PC-9 (cell line): ENCODE measurements at regions not wholly inside any gene's neighbourhood (a gene's known extent, or its start where the extent isn't known, plus 50 kb on each side); places are given as distances from the start of the nearest gene placed in this dataset.

Experiments used
- BruUV-seq: library from RNA; stranded (reverse); fragments of 400-500 nt; replicated peaks from 2 replicates; lab custom pipeline; 2021; lab: Mats Ljungman, UMichigan
- CTCF ChIA-PET: fragments of 300-600 bp; sonication (Branson Sonifier 250); formaldehyde crosslinking; loops from one replicate; lab custom pipeline; 2022; ENCODE audit warnings: antibody characterized with exemption; lab: Charles Lee
- POLR2A ChIA-PET: fragments of 300-600 bp; sonication (Branson Sonifier 250); formaldehyde crosslinking; loops from one replicate; lab custom pipeline; 2022; ENCODE audit warnings: antibody characterized with exemption; ENCODE audit not compliant: unreplicated experiment; lab: Charles Lee
- DNase-seq, 2 experiments: peaks; one replicate each; pipeline versions ENCODE4 v3.0.0 to v3.0.0-alpha.2; 2015 to 2022; ENCODE audit warnings: mixed read lengths in 1 of 2
- H2AFZ ChIP-seq: fragments of 200-600 bp; sonication (generic); 2 replicates; pipeline ENCODE4 v1.8.1; 2017; ENCODE audit warnings: antibody characterized with exemption
- H3F3A ChIP-seq: fragments of 200-600 bp; sonication (generic); 2 replicates; pipeline ENCODE4 v1.8.1; 2017; ENCODE audit warnings: antibody characterized with exemption, mild to moderate bottlenecking, low read depth; ENCODE audit not compliant: insufficient read depth
- H3K27ac ChIP-seq: fragments of 200-600 bp; sonication (generic); 2 replicates; pipeline ENCODE4 v1.6.1; 2016; ENCODE audit warnings: mixed run types
- H3K27me3 ChIP-seq: fragments of 200-600 bp; sonication (generic); 2 replicates; pipeline ENCODE4 v1.6.1; 2016; ENCODE audit warnings: low read depth, mixed run types; ENCODE audit not compliant: insufficient read depth
- H3K36me3 ChIP-seq: fragments of 200-600 bp; sonication (generic); 2 replicates; pipeline ENCODE4 v1.6.1; 2016; ENCODE audit warnings: low read depth, mixed run types
- H3K4me1 ChIP-seq: fragments of 200-600 bp; sonication (generic); replicated peaks from 2 replicates; pipeline ENCODE4 v1.6.1; 2016; ENCODE audit warnings: mixed run types; ENCODE audit not compliant: insufficient read depth
- H3K4me2 ChIP-seq: fragments of 200-600 bp; sonication (generic); 2 replicates; pipeline ENCODE4 v1.6.1; 2017; ENCODE audit warnings: mixed run types
- H3K4me3 ChIP-seq: fragments of 200-600 bp; sonication (generic); 2 replicates; pipeline ENCODE4 v1.6.1; 2016; ENCODE audit warnings: mixed run types
- H3K79me2 ChIP-seq: fragments of 200-600 bp; sonication (generic); 2 replicates; pipeline ENCODE4 v1.6.1; 2017; ENCODE audit warnings: low read depth, mixed run types
- H3K9me2 ChIP-seq: fragments of 200-600 bp; sonication (generic); 2 replicates; pipeline ENCODE4 v1.8.1; 2017; ENCODE audit warnings: mild to moderate bottlenecking; ENCODE audit not compliant: insufficient read depth
- H3K9me3 ChIP-seq: fragments of 200-600 bp; sonication (generic); 2 replicates; pipeline ENCODE4 v1.8.1; 2016; ENCODE audit warnings: low read depth; ENCODE audit not compliant: insufficient read depth
- H4K20me1 ChIP-seq: fragments of 200-600 bp; sonication (generic); 2 replicates; pipeline ENCODE4 v1.8.1; 2017; ENCODE audit not compliant: insufficient read depth
- CTCF ChIP-seq: fragments of 200-600 bp; sonication (generic); conservative IDR thresholded peaks from 2 replicates; pipeline ENCODE4 v1.6.1; 2017; ENCODE audit warnings: mixed run types, antibody characterized with exemption, mild to moderate bottlenecking, moderate library complexity
- EZH2 ChIP-seq: fragments of 200-600 bp; sonication (generic); IDR thresholded peaks from 2 replicates; pipeline ENCODE4 v1.8.0; 2017; ENCODE audit warnings: antibody characterized with exemption, low read depth
- intact Hi-C: fragments of 100-400 bp; cut with micrococcal nuclease; formaldehyde crosslinking; loops from one replicate; pipeline ENCODE4 v1.10.0; 2022; ENCODE audit not compliant: unreplicated experiment

DNA sequence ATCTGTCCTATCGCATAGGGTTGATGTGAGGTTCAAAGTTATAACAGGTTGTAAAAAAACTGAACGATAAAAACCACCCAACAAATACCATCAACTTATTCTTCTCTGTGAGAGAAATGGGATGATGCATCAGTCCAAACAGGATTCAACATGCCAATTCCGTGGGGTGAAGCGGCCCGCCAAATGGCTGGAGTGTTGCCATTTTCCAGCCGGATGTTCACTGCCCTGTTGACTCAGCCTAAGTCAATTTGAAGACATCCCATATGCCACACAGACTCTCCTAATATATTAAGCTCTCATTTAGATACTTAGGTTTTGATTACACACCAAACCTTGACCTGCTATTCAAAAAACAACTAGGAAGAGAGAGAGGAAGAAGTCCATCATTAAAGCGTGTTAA is 311.1 kb downstream of the VPS13C start:
- H3K4me1 ChIP-seq: peaks cover 21% of the 10 kb centered on the region
- no peak overlapping the region for H3K4me2 ChIP-seq
- no peaks in the 10 kb centered on the region for H4K20me1 ChIP-seq
- no peaks in the 10 kb centered on the region for H3K9me3 ChIP-seq
- no peaks in the 10 kb centered on the region for H3K27me3 ChIP-seq
- H3K9me2 ChIP-seq: no peaks in the 10 kb centered on the region
- H3F3A ChIP-seq: peaks cover 14% of the 10 kb centered on the region; the same call in 1 of the 2 replicates
- no peak overlapping the region for H3K27ac ChIP-seq
- intact Hi-C loops: no loop called here
- no peak overlapping the region for H2AFZ ChIP-seq
- BruUV-seq: no TSS peak
- POLR2A ChIA-PET: no interaction called here
- CTCF ChIA-PET: no interaction called here
- DNase-seq: no peak
- H3K79me2 ChIP-seq: no peaks in the 10 kb centered on the region
- TF ChIP-seq CTCF (no peak), EZH2 (no peak)
- no peak overlapping the region for H3K4me3 ChIP-seq
- H3K36me3 ChIP-seq: no peaks in the 10 kb centered on the region

DNA sequence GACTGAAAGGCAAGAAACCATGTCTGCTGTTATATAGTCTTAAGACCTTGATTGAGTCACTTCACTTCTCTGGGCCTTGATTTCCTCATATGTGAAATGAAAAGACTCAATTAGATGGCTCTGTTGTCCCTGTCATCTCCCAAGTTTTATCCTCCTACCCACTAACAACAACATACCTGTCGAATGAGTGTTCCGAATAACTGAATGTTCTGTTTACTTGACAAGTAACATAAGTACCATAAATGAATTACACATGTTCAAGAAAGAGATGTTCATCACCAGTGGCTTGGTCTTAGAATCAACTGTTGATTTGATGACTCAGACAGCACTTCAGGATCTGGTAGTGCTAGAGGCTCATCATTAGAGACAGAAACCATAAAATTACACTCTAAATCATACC is 311.7 kb downstream of the VPS13C start:
- Histone ChIP-seq H3K9me3 (no peaks in the 10 kb centered on the region), H3K9me2 (no peaks in the 10 kb centered on the region), H2AFZ (no peak overlapping the region), H3K36me3 (no peaks in the 10 kb centered on the region), H3K4me2 (no peak overlapping the region), H3K4me1 (peaks cover 21% of the 10 kb centered on the region), H3K27me3 (no peaks in the 10 kb centered on the region), H3K27ac (no peak overlapping the region), H4K20me1 (no peaks in the 10 kb centered on the region), H3K4me3 (no peak overlapping the region), H3F3A (peaks cover 14% of the 10 kb centered on the region; the same call in 1 of the 2 replicates), H3K79me2 (no peaks in the 10 kb centered on the region)
- ChIA-PET CTCF (no interaction called here), POLR2A (no interaction called here)
- TF ChIP-seq EZH2 (no peak), CTCF (no peak)
- no TSS peak for BruUV-seq
- intact Hi-C loops: no loop called here
- no peak for DNase-seq

DNA sequence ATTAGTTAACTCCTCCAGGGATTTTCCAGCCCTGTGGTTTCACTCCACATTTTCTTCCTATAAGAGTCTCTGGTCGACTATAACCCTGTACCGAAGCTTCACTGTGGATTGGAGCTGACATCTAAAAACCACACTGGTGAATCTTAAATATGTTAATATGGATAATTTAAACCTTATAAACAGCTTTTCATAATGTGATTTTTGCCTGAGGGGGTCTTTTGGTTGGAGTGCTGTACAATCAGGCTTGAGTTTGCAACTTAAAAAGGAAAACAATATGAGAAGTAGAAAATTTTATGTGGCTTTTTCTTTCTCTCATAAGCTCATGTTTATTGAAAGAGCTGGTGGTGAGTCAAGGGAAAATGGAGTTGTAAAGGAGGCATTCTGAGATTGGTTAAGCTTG is 313.7 kb downstream of the VPS13C start:
- H3K79me2 ChIP-seq: no peaks in the 10 kb centered on the region
- H3K36me3 ChIP-seq: no peaks in the 10 kb centered on the region
- peaks cover 21% of the 10 kb centered on the region for H3K4me1 ChIP-seq
- no peaks in the 10 kb centered on the region for H3K9me2 ChIP-seq
- H3F3A ChIP-seq: peaks cover 14% of the 10 kb centered on the region; the same call in 1 of the 2 replicates
- ChIA-PET CTCF (no interaction called here), POLR2A (no interaction called here)
- TF ChIP-seq EZH2: no peak
- no peak for TF ChIP-seq CTCF
- no peaks in the 10 kb centered on the region for H3K27me3 ChIP-seq
- H4K20me1 ChIP-seq: no peaks in the 10 kb centered on the region
- no peak overlapping the region for H2AFZ ChIP-seq
- DNase-seq: no peak
- no TSS peak for BruUV-seq
- no peak overlapping the region for H3K4me2 ChIP-seq
- H3K9me3 ChIP-seq: no peaks in the 10 kb centered on the region
- H3K4me3 ChIP-seq: no peak overlapping the region
- H3K27ac ChIP-seq: no peak overlapping the region
- intact Hi-C loops: no loop called here
